ENCODE measurements at regions not wholly inside any gene's neighbourhood (a gene's known extent, or its start where the extent isn't known, plus 50 kb on each side); places are given as distances from the start of the nearest gene placed in this dataset.
A peak's percentile ranks its signal among the peaks of the same experiment; 100 is the strongest.

DNA sequence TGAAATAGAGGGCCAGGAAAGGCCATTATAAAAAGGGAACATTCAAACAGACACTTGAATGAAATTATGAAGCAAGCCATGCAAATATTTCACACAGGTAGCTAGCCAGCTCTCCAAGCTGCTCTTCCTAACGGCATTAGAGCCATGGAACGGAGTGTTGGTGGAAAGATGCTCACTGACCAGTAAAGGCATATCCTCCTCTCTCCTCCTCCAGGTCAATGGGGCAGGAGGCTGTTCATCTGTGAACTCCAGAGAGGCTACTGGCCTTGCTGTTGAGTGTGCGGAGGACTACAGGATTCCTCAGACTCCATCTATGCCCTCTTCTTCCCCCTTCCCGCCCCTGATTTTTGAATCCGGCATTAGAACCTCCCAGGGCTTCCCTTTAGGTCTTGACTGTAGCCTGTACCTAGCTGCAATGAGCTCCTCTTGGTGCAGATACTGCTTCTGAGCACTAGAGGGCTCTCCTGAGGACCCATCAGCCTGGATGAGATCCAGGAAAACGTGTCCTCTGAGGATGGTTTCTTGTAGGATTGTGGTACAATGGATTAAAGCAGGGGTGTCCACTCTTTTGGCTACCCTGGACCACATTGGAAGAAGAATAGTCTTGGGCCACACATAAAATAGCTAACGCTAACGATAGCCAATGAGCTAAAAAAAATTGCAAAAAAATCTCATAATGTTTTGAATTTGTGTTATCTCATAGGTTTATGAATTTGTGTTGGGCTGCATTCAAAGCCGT lies 162.2 kb downstream of the SREK1 start (continued):
- TF ChIP-seq, protein P1, sequence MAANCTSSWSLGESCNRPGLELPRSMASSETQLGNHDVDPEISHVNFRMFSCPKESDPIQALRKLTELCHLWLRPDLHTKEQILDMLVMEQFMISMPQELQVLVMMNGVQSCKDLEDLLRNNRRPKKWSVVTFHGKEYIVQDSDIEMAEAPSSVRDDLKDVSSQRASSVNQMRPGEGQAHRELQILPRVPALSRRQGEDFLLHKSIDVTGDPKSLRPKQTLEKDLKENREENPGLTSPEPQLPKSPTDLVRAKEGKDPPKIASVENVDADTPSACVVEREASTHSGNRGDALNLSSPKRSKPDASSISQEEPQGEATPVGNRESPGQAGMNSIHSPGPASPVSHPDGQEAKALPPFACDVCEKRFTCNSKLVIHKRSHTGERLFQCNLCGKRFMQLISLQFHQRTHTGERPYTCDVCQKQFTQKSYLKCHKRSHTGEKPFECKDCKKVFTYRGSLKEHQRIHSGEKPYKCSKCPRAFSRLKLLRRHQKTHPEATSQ (CRISPR knock-in tag; IDR thresholded peaks at IDR 0.05; ENCODE audit: borderline replicate concordance) = no peak
- TF ChIP-seq FOXM1 (CRISPR knock-in tag; IDR thresholded peaks at IDR 0.05) = no peak
- peak; percentile 78 for TF ChIP-seq CTCF (CRISPR knock-in tag; IDR thresholded peaks at IDR 0.05)
- no peak for TF ChIP-seq ZNF878 (CRISPR knock-in tag; IDR thresholded peaks at IDR 0.05)
- TF ChIP-seq TCF7L2 (IDR thresholded peaks at IDR 0.05; ENCODE audit: low read depth, low read length) = no peak

GRCh38 chr5:66306844-66307315 lies 162.8 kb downstream of the SREK1 start:
- H3K4me1 ChIP-seq (ENCODE audit: insufficient read depth, low read length) = no peaks in the 10 kb centered on the region
- H3K27ac ChIP-seq (ENCODE audit: extremely low read length, insufficient read depth, low read length) = no peak overlapping the region
- no peaks in the 10 kb centered on the region for H4K20me1 ChIP-seq (ENCODE audit: insufficient read depth, low read length)
- H3K4me2 ChIP-seq (ENCODE audit: low read depth, low read length) = no peak overlapping the region
- 21% methylated on average over 7 of the region's 7 CpGs for WGBS (ENCODE audit: low lambda C conversion rate)
- BruUV-seq (replicated peaks) = no TSS peak
- in situ Hi-C loops (cut with HindIII; ENCODE audit: extremely low pct_ligation_motif_present, low pct_unique_long_range_greater_than_20kb) (loop anchor here (5.0 to 10.0 kb wide), 2 partner anchors 450 to 908 kb away; no protein-coding TSS in a partner anchor), intact Hi-C loops (cut with micrococcal nuclease; ENCODE audit: unreplicated experiment) (loop anchor here (1.0 to 10.0 kb wide), 8 partner anchors 130 to 902 kb away; partner anchors contain the start of gene MAST4)
- H3K79me2 ChIP-seq (ENCODE audit: insufficient read depth, low read length) = no peaks in the 10 kb centered on the region
- no peak for ATAC-seq
- no peaks in the 10 kb centered on the region for H3K9me3 ChIP-seq (ENCODE audit: low read length)
- no peak for FAIRE-seq
- DNase-seq (ENCODE audit: low spot score) = no peak
- no peak overlapping the region for H3K9ac ChIP-seq (ENCODE audit: insufficient read depth, low read depth, low read length)
- POLR2A ChIA-PET = no interaction called here
- CTCF ChIA-PET (ENCODE audit: low intra/inter-chr PET ratio, low total read pairs) = interaction anchor here (1.1 to 4.0 kb wide), 2 partner anchors 451 to 463 kb away, joined by 3 to 46 read pairs; no protein-coding TSS in a partner anchor
- no peak overlapping the region for H2AFZ ChIP-seq (ENCODE audit: low read length)
- H3K4me3 ChIP-seq (replicated peaks in 1 of 3; ENCODE audit: insufficient read depth in 1 of 3, low read depth in 2 of 3, low read length in 3 of 3) = no peak overlapping the region
- H3K36me3 ChIP-seq (replicated peaks in 1 of 2; ENCODE audit: control insufficient read depth in 1 of 2, insufficient read depth in 2 of 2, low read length in 2 of 2) = no peaks in the 10 kb centered on the region
- H3K27me3 ChIP-seq (ENCODE audit: control insufficient read depth in 1 of 2, insufficient read depth in 2 of 2, low read length in 2 of 2) = peaks cover 0 to 7% of the 10 kb centered on the region in 2 experiments; a peak in 2 of 5 replicates
- TF ChIP-seq KDM2A (CRISPR knock-in tag; IDR thresholded peaks at IDR 0.05; ENCODE audit: borderline replicate concordance, low read depth) (no peak), DR1 (CRISPR knock-in tag; IDR thresholded peaks at IDR 0.05) (no peak), POLR2AphosphoS5 (IDR thresholded peaks at IDR 0.05; ENCODE audit: low read depth, low read length) (no peak), PHF8 (CRISPR knock-in tag; IDR thresholded peaks at IDR 0.05) (no peak), MYC (CRISPR knock-in tag; IDR thresholded peaks at IDR 0.05; ENCODE audit: borderline replicate concordance) (no peak), PAXIP1 (CRISPR knock-in tag; conservative IDR thresholded peaks at IDR 0.05) (no peak), SALL1 (CRISPR knock-in tag; IDR thresholded peaks at IDR 0.05) (no peak), HDAC2 (CRISPR knock-in tag; IDR thresholded peaks at IDR 0.05) (no peak), ZNF660 (CRISPR knock-in tag; IDR thresholded peaks at IDR 0.05; ENCODE audit: borderline replicate concordance, low read depth) (no peak), ZNF777 (CRISPR knock-in tag; IDR thresholded peaks at IDR 0.05) (no peak), ZSCAN25 (CRISPR knock-in tag; IDR thresholded peaks at IDR 0.05) (no peak), RFX5 (IDR thresholded peaks at IDR 0.05; ENCODE audit: low read depth, low read length) (no peak)
